HepG2 (cell line): ENCODE measurements at regions not wholly inside any gene's neighbourhood (a gene's known extent, or its start where the extent isn't known, plus 50 kb on each side); places are given as distances from the start of the nearest gene placed in this dataset.

Experiments used
- ATAC-seq: fragments of 200-7000 bp; cut with Tn5 transposase; 3 replicates; pipeline ENCODE4 v1.9.1; 2020; ENCODE audit warnings: mild to moderate bottlenecking, moderate library complexity
- BruUV-seq: library from RNA; stranded (reverse); fragments of 400-500 nt; replicated peaks from 2 replicates; lab custom pipeline; 2021; lab: Mats Ljungman, UMichigan
- CTCF ChIA-PET: fragments of 300-600 bp; formaldehyde crosslinking; extraction: SDS; loops from one replicate; lab custom pipeline; 2021; ENCODE audit warnings: low total read pairs, inconsistent platforms, low intra/inter-chr PET ratio; lab: Yijun Ruan, JAX
- POLR2A ChIA-PET: fragments of 350-600 bp; sonication (Branson Sonifier 250); formaldehyde crosslinking; loops from one replicate; lab custom pipeline; 2020; ENCODE audit warnings: antibody characterized with exemption, inconsistent platforms; lab: Yijun Ruan, JAX
- DNase-seq: peaks from one replicate; pipeline ENCODE4 v3.0.0-alpha.2; 2015; ENCODE audit warnings: low spot score
- FAIRE-seq: peaks from 3 replicates; lab custom pipeline; 2011; peaks lifted over from hg19 to GRCh38; lab: Jason Lieb, UNC
- H2AFZ ChIP-seq: one replicate; pipeline ENCODE4 v1.6.1; 2011; ENCODE audit warnings: low read length, inconsistent platforms
- H3K27ac ChIP-seq: fragments of 300-600 bp; 3 replicates; pipeline ENCODE4 v1.8.0; 2011; ENCODE audit warnings: mixed run types, mild to moderate bottlenecking, mixed read lengths, low read length, inconsistent platforms; ENCODE audit not compliant: insufficient read depth; ENCODE audit errors: extremely low read length
- H3K27me3 ChIP-seq, 2 experiments: fragments of 200-600 bp in 1 of 2; 2 replicates in 1 of 2; 3 replicates in 1 of 2; pipeline versions ENCODE4 v1.6.0 to v1.8.0; 2011; ENCODE audit warnings: low read length in 2 of 2, mild to moderate bottlenecking in 2 of 2, moderate library complexity in 2 of 2, inconsistent platforms in 1 of 2; ENCODE audit not compliant: insufficient read depth in 2 of 2, control insufficient read depth in 1 of 2
- H3K36me3 ChIP-seq, 2 experiments: fragments of 200-600 bp in 1 of 2; replicated peaks in 1 of 2; 2 replicates in 1 of 2; 3 replicates in 1 of 2; pipeline versions ENCODE4 v1.5.1 to v1.8.0; 2011; ENCODE audit warnings: low read length in 2 of 2, inconsistent platforms in 1 of 2; ENCODE audit not compliant: insufficient read depth in 2 of 2, control insufficient read depth in 1 of 2
- H3K4me1 ChIP-seq: 2 replicates; pipeline ENCODE4 v1.5.1; 2012; ENCODE audit warnings: low read length, inconsistent platforms; ENCODE audit not compliant: insufficient read depth
- H3K4me2 ChIP-seq: 2 replicates; pipeline ENCODE4 v1.6.0; 2011; ENCODE audit warnings: low read depth, low read length, inconsistent platforms
- H3K4me3 ChIP-seq, 3 experiments: fragments of 200-600 bp in 1 of 3; sonication (generic), shearing (Covaris generic) in 1 of 3; replicated peaks in 1 of 3; 2 replicates each; pipeline ENCODE4 v1.5.1; 2011 to 2016; ENCODE audit warnings: low read length in 3 of 3, inconsistent platforms in 2 of 3, low read depth in 2 of 3, mild to moderate bottlenecking in 2 of 3, control low read depth in 1 of 3, mixed read lengths in 1 of 3; ENCODE audit not compliant: insufficient read depth in 1 of 3
- H3K79me2 ChIP-seq: one replicate; pipeline ENCODE4 v1.6.1; 2011; ENCODE audit warnings: low read length, inconsistent platforms; ENCODE audit not compliant: insufficient read depth
- H3K9ac ChIP-seq: 2 replicates; pipeline ENCODE4 v1.6.0; 2011; ENCODE audit warnings: mild to moderate bottlenecking, low read depth, low read length, inconsistent platforms; ENCODE audit not compliant: insufficient read depth
- H3K9me3 ChIP-seq: 2 replicates; pipeline ENCODE4 v1.5.1; 2012; ENCODE audit warnings: mild to moderate bottlenecking, low read length
- H4K20me1 ChIP-seq: 2 replicates; pipeline ENCODE4 v1.6.0; 2011; ENCODE audit warnings: inconsistent platforms, mild to moderate bottlenecking, low read length, moderate library complexity; ENCODE audit not compliant: insufficient read depth
- AGO1 ChIP-seq: fragments of 200-400 bp; formaldehyde crosslinking; IDR thresholded peaks from 2 replicates; pipeline ENCODE4 v1.6.1; 2017; ENCODE audit warnings: mild to moderate bottlenecking, low read depth, low read length, moderate library complexity; ENCODE audit not compliant: poor library complexity, severe bottlenecking
- MLX ChIP-seq: IDR thresholded peaks from 2 replicates; pipeline ENCODE4 v1.6.1; 2016
- REPIN1 ChIP-seq: sonication (generic); formaldehyde crosslinking; IDR thresholded peaks from 2 replicates; pipeline ENCODE4 v1.8.0; 2022; ENCODE audit warnings: missing genetic modification reagents, low read depth, mild to moderate bottlenecking, borderline replicate concordance
- SMAD1 ChIP-seq: sonication (generic); formaldehyde crosslinking; IDR thresholded peaks from 2 replicates; pipeline ENCODE4 v1.4.0; 2020; ENCODE audit warnings: missing genetic modification reagents, low read depth, mild to moderate bottlenecking, borderline replicate concordance
- SNAI1 ChIP-seq: sonication (generic); formaldehyde crosslinking; IDR thresholded peaks from 2 replicates; pipeline ENCODE4 v1.5.0; 2020; ENCODE audit warnings: mild to moderate bottlenecking, missing genetic modification reagents, borderline replicate concordance
- SNAPC4 ChIP-seq: sonication (generic); formaldehyde crosslinking; IDR thresholded peaks from 2 replicates; pipeline ENCODE4 v1.4.0; 2020; ENCODE audit warnings: mild to moderate bottlenecking, missing genetic modification reagents
- SPEN ChIP-seq: sonication (generic); formaldehyde crosslinking; IDR thresholded peaks from 2 replicates; pipeline ENCODE4 v1.5.1; 2020; ENCODE audit warnings: low read depth, mild to moderate bottlenecking, missing genetic modification reagents
- ZNF207 ChIP-seq: fragments of 450-650 bp; IDR thresholded peaks from 2 replicates; pipeline ENCODE4 v1.6.1; 2016; ENCODE audit warnings: antibody characterized with exemption, borderline replicate concordance
- ZNF274 ChIP-seq: sonication (generic); formaldehyde crosslinking; IDR thresholded peaks from 2 replicates; pipeline ENCODE4 v1.5.1; 2020; ENCODE audit warnings: mild to moderate bottlenecking, missing genetic modification reagents
- ZNF580 ChIP-seq: IDR thresholded peaks from 2 replicates; pipeline ENCODE4 v1.6.1; 2016; ENCODE audit warnings: low read depth, borderline replicate concordance
- ZSCAN31 ChIP-seq: sonication (generic); formaldehyde crosslinking; IDR thresholded peaks from 2 replicates; pipeline ENCODE4 v1.5.0; 2020; ENCODE audit warnings: low read depth, mild to moderate bottlenecking, missing genetic modification reagents
- WGBS: methylation state at CpG from one replicate; pipeline ENCODE4 v1.1.6; 2017; ENCODE audit warnings: low lambda C conversion rate; 5-methylcytosine and 5-hydroxymethylcytosine counted together
- in situ Hi-C: cut with HindIII; loops from 2 replicates; pipeline ENCODE4 v1.10.0; 2017; ENCODE audit warnings: low pct_unique_long_range_greater_than_20kb; ENCODE audit not compliant: extremely low pct_ligation_motif_present
- intact Hi-C: fragments of 100-400 bp; cut with micrococcal nuclease; formaldehyde crosslinking; loops from one replicate; pipeline ENCODE4 v1.10.0; 2022; ENCODE audit not compliant: unreplicated experiment

GRCh38 chr20:51286758-51287157, 255.8 kb downstream of the NFATC2 start:
- no peaks in the 10 kb centered on the region for H3K4me1 ChIP-seq
- H3K4me3 ChIP-seq = no peak overlapping the region
- H3K79me2 ChIP-seq = no peaks in the 10 kb centered on the region
- no peak overlapping the region for H3K27ac ChIP-seq
- H4K20me1 ChIP-seq = no peaks in the 10 kb centered on the region
- intact Hi-C loops = no loop called here
- CTCF ChIA-PET = no interaction called here
- H3K9me3 ChIP-seq = no peaks in the 10 kb centered on the region
- H3K36me3 ChIP-seq = no peaks in the 10 kb centered on the region
- H3K27me3 ChIP-seq = peaks cover 0 to 30% of the 10 kb centered on the region in 2 experiments; a peak in 1 of 5 replicates
- no peak for DNase-seq
- no peak overlapping the region for H2AFZ ChIP-seq
- H3K4me2 ChIP-seq = no peak overlapping the region
- BruUV-seq = no TSS peak
- WGBS = 0% methylated on average over 1 of the region's 1 CpG
- no peak for FAIRE-seq
- POLR2A ChIA-PET = no interaction called here
- in situ Hi-C loops = no loop called here
- TF ChIP-seq AGO1 (no peak), SNAI1 (CRISPR knock-in tag) (no peak), REPIN1 (no peak), ZNF580 (CRISPR knock-in tag) (no peak)
- H3K9ac ChIP-seq = no peak overlapping the region
- no peak for ATAC-seq

- Histone ChIP-seq H3K27ac (no peak overlapping the region), H3K9ac (no peak overlapping the region), H3K79me2 (no peaks in the 10 kb centered on the region), H3K4me3 (no peak overlapping the region), H3K9me3 (no peaks in the 10 kb centered on the region), H3K36me3 (no peaks in the 10 kb centered on the region), H2AFZ (no peak overlapping the region), H3K4me1 (no peaks in the 10 kb centered on the region), H4K20me1 (no peaks in the 10 kb centered on the region), H3K4me2 (no peak overlapping the region), H3K27me3 (peaks cover 0 to 30% of the 10 kb centered on the region in 2 experiments; a peak in 1 of 5 replicates)
- no peak for FAIRE-seq
- in situ Hi-C loops (no loop called here), intact Hi-C loops (no loop called here)
- no peak for DNase-seq
- BruUV-seq = no TSS peak
- ChIA-PET POLR2A (no interaction called here), CTCF (no interaction called here)
- ATAC-seq = no peak
- WGBS = 6% methylated on average over 4 of the region's 4 CpGs
- no peak for TF ChIP-seq ZNF207
- TF ChIP-seq MLX (CRISPR knock-in tag) = no peak
- TF ChIP-seq ZNF274 (CRISPR knock-in tag) = no peak
- no peak for TF ChIP-seq SNAPC4 (CRISPR knock-in tag)
- TF ChIP-seq SPEN (CRISPR knock-in tag) = no peak
- no peak for TF ChIP-seq ZSCAN31 (CRISPR knock-in tag)
- TF ChIP-seq SMAD1 (CRISPR knock-in tag) = no peak
Observed at GRCh38 chr20:51285684-51286083, 256.8 kb downstream of the NFATC2 start.
